GM12801 (cell line): ENCODE measurements at regions not wholly inside any gene's neighbourhood (a gene's known extent, or its start where the extent isn't known, plus 50 kb on each side); places are given as distances from the start of the nearest gene placed in this dataset.

Source experiments
- TF ChIP-seq, protein P1 (sequence below): IDR thresholded peaks from one replicate; pipeline ENCODE4 v1.5.1; 2011; ENCODE audit warnings: control low read depth; ENCODE audit not compliant: insufficient read length; ENCODE audit errors: extremely low read depth

GRCh38 chr20:53857723-53858236, 212.6 kb downstream of the BCAS1 start:
- TF ChIP-seq, protein P1, sequence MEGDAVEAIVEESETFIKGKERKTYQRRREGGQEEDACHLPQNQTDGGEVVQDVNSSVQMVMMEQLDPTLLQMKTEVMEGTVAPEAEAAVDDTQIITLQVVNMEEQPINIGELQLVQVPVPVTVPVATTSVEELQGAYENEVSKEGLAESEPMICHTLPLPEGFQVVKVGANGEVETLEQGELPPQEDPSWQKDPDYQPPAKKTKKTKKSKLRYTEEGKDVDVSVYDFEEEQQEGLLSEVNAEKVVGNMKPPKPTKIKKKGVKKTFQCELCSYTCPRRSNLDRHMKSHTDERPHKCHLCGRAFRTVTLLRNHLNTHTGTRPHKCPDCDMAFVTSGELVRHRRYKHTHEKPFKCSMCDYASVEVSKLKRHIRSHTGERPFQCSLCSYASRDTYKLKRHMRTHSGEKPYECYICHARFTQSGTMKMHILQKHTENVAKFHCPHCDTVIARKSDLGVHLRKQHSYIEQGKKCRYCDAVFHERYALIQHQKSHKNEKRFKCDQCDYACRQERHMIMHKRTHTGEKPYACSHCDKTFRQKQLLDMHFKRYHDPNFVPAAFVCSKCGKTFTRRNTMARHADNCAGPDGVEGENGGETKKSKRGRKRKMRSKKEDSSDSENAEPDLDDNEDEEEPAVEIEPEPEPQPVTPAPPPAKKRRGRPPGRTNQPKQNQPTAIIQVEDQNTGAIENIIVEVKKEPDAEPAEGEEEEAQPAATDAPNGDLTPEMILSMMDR: no peak

GRCh38 chr20:53856300-53857295, 213.8 kb downstream of the BCAS1 start:
- TF ChIP-seq, protein P1: no peak

- TF ChIP-seq, protein P1: no peak
Measured at GRCh38 chr20:53855733-53856132, 214.7 kb downstream of the BCAS1 start.

GRCh38 chr20:53853111-53853713, 217.2 kb downstream of the BCAS1 start:
- TF ChIP-seq, protein P1: no peak

- TF ChIP-seq, protein P1: no peak
Measured at GRCh38 chr20:53852691-53853090, 217.7 kb downstream of the BCAS1 start.

DNA sequence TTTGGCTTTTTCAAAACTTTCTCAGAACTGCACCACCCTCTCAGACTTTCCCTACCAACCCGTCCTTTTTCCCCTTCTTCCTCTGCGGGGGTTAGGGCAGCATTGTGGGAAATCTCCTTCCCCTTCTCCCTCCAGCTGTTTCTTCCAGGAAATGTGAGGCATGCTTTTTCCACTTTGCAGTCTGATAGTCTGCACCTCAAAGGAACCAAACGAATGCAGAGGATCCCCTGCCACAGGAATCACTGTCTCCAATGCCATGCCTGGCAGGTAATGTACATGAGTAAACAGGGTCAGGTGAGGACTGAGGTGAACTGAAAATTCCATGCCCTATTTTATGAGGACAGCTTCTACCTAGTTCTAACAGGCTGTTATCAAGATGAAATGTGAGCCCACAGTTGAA, 218.4 kb downstream of the BCAS1 start:
- TF ChIP-seq, protein P1: no peak

DNA sequence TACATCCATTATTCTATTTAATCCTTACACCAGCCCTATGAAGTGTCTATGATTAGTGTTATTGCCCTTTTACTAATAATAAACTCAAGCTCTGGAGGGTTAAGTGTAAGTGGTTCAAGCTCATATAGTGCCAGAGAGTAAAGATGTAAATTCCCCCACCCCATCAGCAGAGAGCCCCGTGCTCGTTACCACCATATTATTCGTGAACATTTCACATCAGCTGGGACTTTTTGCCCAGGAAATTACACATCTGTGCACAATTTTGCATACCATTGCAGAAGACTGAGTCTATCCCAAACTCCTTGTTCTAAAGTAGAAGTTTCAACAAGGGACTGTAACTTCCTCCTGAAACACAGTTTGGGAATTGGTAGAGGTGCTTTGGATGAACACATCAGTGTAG, 220.1 kb downstream of the BCAS1 start:
- TF ChIP-seq, protein P1: no peak
